ENCODE measurements at regions not wholly inside any gene's neighbourhood (a gene's known extent, or its start where the extent isn't known, plus 50 kb on each side); places are given as distances from the start of the nearest gene placed in this dataset.
"Not testable (repeated sequence)": the region's sequence is repeated elsewhere in the genome, so short reads cannot be mapped to it uniquely, and the experiment has no call there.

DNA sequence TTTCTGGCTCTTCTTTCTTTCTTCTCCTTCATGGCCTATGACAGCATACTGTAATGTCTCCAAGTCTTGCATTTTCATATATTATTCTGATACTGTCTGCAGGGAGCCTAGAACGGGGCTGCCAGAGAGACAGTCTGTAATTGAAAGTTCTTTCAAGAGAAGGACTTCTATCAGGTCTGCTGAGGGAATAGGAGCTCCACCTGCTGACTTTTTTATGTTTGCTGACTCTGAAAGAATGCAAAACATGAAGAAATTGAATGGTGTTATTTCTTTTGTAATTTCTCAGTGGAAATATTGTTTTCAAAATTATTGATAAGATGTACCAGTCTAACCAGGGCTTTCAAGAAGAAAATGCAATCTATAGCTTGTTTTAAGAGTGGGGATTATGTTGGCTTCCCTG is 121.9 kb upstream of the RFX3 start:
- no peak for DNase-seq (ENCODE audit: low spot score)
- TF ChIP-seq CTCF (IDR thresholded peaks at IDR 0.05; ENCODE audit: extremely low read depth, missing control alignments): no peak

GRCh38 chr9:3646226-3646625 is 120.4 kb upstream of the RFX3 start:
- no peak for TF ChIP-seq CTCF (IDR thresholded peaks at IDR 0.05; ENCODE audit: extremely low read depth, missing control alignments)
- DNase-seq (ENCODE audit: low spot score): no peak

GRCh38 chr9:3642075-3642474 is 116.3 kb upstream of the RFX3 start:
- not testable (repeated sequence) for DNase-seq (ENCODE audit: low spot score)

DNA sequence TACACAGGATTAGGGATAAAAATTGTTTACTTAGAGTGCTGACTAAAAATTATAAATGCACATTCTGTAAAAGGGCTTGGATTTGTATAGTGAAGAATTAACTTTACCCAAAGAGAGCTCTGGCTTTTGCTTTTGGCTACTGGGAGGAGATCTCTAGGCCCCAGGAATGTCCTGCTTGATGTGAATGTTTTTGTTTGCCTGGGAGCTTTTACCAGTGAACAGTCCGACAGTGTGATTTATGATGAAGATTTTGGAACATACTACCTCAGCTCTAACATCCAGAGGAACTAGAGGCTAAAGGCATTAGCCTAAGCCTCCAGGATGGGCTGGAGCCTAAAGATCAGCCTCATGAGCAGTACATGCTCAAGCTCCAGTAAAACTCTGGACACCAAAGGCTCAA is 103.7 kb upstream of the RFX3 start:
- no peak for TF ChIP-seq CTCF (IDR thresholded peaks at IDR 0.05; ENCODE audit: extremely low read depth, missing control alignments)

DNA sequence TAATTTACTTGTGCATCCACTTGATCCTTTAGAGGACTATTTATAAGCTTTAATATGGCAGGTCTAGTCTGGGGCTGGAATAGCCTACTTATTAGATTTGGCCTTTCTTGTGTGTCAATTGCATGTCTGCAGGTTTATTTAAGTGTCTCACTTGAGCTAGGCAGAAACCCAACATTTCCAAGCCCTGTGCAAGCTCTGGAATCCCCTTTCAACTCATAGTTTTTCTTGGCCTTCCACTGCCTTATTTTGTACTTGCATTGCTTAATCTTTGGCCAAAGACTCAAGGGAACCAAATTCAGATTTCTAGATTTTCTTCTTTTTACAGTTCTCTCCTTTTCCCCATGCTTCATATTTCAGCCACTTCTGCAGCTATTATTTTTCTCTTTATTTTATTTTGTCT is 102.4 kb upstream of the RFX3 start:
- TF ChIP-seq CTCF (IDR thresholded peaks at IDR 0.05; ENCODE audit: extremely low read depth, missing control alignments): no peak
- DNase-seq (ENCODE audit: low spot score): no peak

More for the DNA sequence above, 103.7 kb upstream of the RFX3 start:
- DNase-seq (ENCODE audit: low spot score): no peak

DNA sequence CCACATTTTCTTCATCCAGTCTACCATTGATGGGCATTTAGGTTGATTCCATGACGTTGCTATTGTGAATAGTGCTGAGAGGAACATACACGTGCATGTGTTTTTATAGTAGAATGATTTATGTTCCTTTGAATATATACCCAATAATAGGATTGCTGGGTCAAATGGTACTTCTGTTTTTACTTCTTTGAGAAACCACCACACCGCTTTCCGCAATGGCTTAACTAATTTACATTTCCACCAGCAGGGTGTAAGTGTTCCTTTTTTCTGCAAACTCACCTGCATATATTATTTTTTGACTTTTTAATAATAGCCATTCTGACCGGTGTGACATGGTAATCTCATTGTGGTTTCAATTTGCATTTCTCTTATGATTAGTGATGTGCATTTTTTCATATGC is 82.2 kb upstream of the RFX3 start:
- no peak for TF ChIP-seq CTCF (IDR thresholded peaks at IDR 0.05; ENCODE audit: extremely low read depth, missing control alignments)
- DNase-seq (ENCODE audit: low spot score): no peak

DNA sequence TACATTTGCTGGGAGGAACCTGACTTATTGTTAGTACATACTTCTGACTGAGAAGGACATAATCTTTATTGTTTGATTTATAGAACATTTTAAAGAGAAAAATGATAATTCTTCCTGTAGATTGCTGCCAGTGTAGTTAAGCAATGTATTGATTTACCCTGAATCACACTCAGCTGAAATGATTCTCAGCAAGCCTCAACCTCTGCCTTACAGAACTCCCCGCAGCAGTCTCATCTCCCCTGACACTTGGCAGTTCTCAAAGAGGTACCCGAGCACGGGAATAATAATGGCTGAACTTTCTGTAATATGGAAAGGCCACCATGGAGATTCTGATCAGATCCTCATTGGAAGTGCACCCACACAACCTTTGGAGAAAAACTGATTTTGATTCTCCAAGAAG is 74.9 kb upstream of the RFX3 start:
- TF ChIP-seq CTCF (IDR thresholded peaks at IDR 0.05; ENCODE audit: extremely low read depth, missing control alignments): no peak
- no peak for DNase-seq (ENCODE audit: low spot score)

GRCh38 chr9:3597792-3598191 is 72.0 kb upstream of the RFX3 start:
- TF ChIP-seq CTCF (IDR thresholded peaks at IDR 0.05; ENCODE audit: extremely low read depth, missing control alignments): no peak

More at GRCh38 chr9:3597792-3598191, 72.0 kb upstream of the RFX3 start:
- DNase-seq (ENCODE audit: low spot score): no peak
